GM19467 (cell line): ENCODE measurements at regions not wholly inside any gene's neighbourhood (a gene's known extent, or its start where the extent isn't known, plus 50 kb on each side); places are given as distances from the start of the nearest gene placed in this dataset.

Experiments used
- ATAC-seq: cut with Tn5 transposase; IDR thresholded peaks from one replicate; pipeline ENCODE4 v1.9.1; 2021; ENCODE audit warnings: mild to moderate bottlenecking, moderate library complexity; ENCODE audit not compliant: unreplicated experiment

- no peak for ATAC-seq
Observed at GRCh38 chr1:192038567-192038966, 119.7 kb upstream of the RGS18 start.

GRCh38 chr1:192045131-192045530, 113.1 kb upstream of the RGS18 start:
- no peak for ATAC-seq

- no peak for ATAC-seq
Observed at GRCh38 chr1:192053531-192053971, 104.7 kb upstream of the RGS18 start.

GRCh38 chr1:192057766-192058165, 100.5 kb upstream of the RGS18 start:
- ATAC-seq, result no peak

GRCh38 chr1:192059407-192059806, 98.9 kb upstream of the RGS18 start:
- ATAC-seq, result no peak

GRCh38 chr1:192061556-192061955, 96.7 kb upstream of the RGS18 start:
- no peak for ATAC-seq

GRCh38 chr1:192065087-192065486, 93.2 kb upstream of the RGS18 start:
- ATAC-seq, result no peak

- no peak for ATAC-seq
Observed at GRCh38 chr1:192066202-192066601, 92.1 kb upstream of the RGS18 start.

GRCh38 chr1:192067360-192067759, 90.9 kb upstream of the RGS18 start:
- no peak for ATAC-seq

- ATAC-seq, result no peak
Observed at GRCh38 chr1:192070213-192070612, 88.0 kb upstream of the RGS18 start.

GRCh38 chr1:192080684-192081083, 77.6 kb upstream of the RGS18 start:
- no peak for ATAC-seq

- ATAC-seq, result no peak
Observed at GRCh38 chr1:192081359-192081758, 76.9 kb upstream of the RGS18 start.

- ATAC-seq, result no peak
Observed at GRCh38 chr1:192086644-192087043, 71.6 kb upstream of the RGS18 start.

- ATAC-seq, result no peak
Observed at GRCh38 chr1:192087334-192087733, 70.9 kb upstream of the RGS18 start.

GRCh38 chr1:192088496-192088895, 69.8 kb upstream of the RGS18 start:
- no peak for ATAC-seq

GRCh38 chr1:192098001-192098400, 60.3 kb upstream of the RGS18 start:
- no peak for ATAC-seq

GRCh38 chr1:192099328-192099727, 58.9 kb upstream of the RGS18 start:
- ATAC-seq, result no peak

- ATAC-seq, result no peak
Observed at GRCh38 chr1:192100686-192101468, 57.4 kb upstream of the RGS18 start.

GRCh38 chr1:192104128-192104527, 54.1 kb upstream of the RGS18 start:
- ATAC-seq, result no peak

- ATAC-seq, result no peak
Observed at GRCh38 chr1:192104852-192105251, 53.4 kb upstream of the RGS18 start.

- no peak for ATAC-seq
Observed at GRCh38 chr1:192108161-192108560, 50.1 kb upstream of the RGS18 start.
